HEK293 (cell line): ENCODE measurements at regions not wholly inside any gene's neighbourhood (a gene's known extent, or its start where the extent isn't known, plus 50 kb on each side); places are given as distances from the start of the nearest gene placed in this dataset.

Experiments
- ZNF248 ChIP-seq: fragments of 450-650 bp; formaldehyde crosslinking; IDR thresholded peaks from 2 replicates; pipeline ENCODE4 v1.5.1; 2017; ENCODE audit warnings: missing biosample characterization, missing genetic modification characterization
- ZNF366 ChIP-seq: fragments of 450-650 bp; formaldehyde crosslinking; conservative IDR thresholded peaks from 2 replicates; pipeline ENCODE4 v1.5.1; 2016; ENCODE audit warnings: missing biosample characterization, missing genetic modification characterization
- ZNF692 ChIP-seq: fragments of 450-650 bp; formaldehyde crosslinking; IDR thresholded peaks from 2 replicates; pipeline ENCODE4 v1.5.1; 2016; ENCODE audit warnings: missing biosample characterization, missing genetic modification characterization
- ZNF704 ChIP-seq: fragments of 450-650 bp; formaldehyde crosslinking; IDR thresholded peaks from 2 replicates; pipeline ENCODE4 v1.5.1; 2016; ENCODE audit warnings: missing biosample characterization, missing genetic modification characterization
- ZNF768 ChIP-seq: fragments of 450-650 bp; formaldehyde crosslinking; IDR thresholded peaks from 2 replicates; pipeline ENCODE4 v1.5.1; 2018; ENCODE audit warnings: missing biosample characterization, mild to moderate bottlenecking, missing genetic modification characterization
- TF ChIP-seq, protein P1 (sequence below): fragments of 450-650 bp; formaldehyde crosslinking; IDR thresholded peaks from 2 replicates; pipeline ENCODE4 v1.5.1; 2016; ENCODE audit warnings: missing biosample characterization, missing genetic modification characterization
- TF ChIP-seq, protein P2 (sequence below): fragments of 450-650 bp; formaldehyde crosslinking; IDR thresholded peaks from 2 replicates; pipeline ENCODE4 v1.5.1; 2016; ENCODE audit warnings: missing biosample characterization, missing genetic modification characterization

DNA sequence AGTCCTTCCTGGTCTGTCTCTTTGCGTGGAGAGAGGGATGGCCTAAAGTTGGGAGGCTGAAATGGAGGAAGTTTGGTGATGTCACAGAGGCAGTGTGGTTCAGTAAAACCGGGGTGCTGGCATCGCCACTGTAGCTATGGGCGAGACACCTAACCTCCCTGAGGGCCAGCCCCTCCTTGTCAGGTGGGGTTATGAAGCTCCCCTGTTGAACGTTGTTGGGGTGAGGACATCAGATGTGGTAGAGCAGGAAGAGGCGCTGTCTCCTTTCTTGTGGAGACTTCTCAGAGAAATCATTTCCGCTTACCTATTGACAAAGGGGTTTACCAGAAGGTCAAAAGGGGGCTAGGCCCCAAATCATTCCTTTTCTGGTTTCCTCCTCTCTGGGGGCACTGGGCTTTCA, 294.7 kb downstream of the SIPA1L2 start:
- TF ChIP-seq ZNF692 (tag by site-specific recombination) (no peak), ZNF248 (no peak), ZNF704 (tag by site-specific recombination) (no peak), ZNF366 (tag by site-specific recombination) (no peak), ZNF768 (tag by site-specific recombination) (no peak)
- TF ChIP-seq, protein P1, sequence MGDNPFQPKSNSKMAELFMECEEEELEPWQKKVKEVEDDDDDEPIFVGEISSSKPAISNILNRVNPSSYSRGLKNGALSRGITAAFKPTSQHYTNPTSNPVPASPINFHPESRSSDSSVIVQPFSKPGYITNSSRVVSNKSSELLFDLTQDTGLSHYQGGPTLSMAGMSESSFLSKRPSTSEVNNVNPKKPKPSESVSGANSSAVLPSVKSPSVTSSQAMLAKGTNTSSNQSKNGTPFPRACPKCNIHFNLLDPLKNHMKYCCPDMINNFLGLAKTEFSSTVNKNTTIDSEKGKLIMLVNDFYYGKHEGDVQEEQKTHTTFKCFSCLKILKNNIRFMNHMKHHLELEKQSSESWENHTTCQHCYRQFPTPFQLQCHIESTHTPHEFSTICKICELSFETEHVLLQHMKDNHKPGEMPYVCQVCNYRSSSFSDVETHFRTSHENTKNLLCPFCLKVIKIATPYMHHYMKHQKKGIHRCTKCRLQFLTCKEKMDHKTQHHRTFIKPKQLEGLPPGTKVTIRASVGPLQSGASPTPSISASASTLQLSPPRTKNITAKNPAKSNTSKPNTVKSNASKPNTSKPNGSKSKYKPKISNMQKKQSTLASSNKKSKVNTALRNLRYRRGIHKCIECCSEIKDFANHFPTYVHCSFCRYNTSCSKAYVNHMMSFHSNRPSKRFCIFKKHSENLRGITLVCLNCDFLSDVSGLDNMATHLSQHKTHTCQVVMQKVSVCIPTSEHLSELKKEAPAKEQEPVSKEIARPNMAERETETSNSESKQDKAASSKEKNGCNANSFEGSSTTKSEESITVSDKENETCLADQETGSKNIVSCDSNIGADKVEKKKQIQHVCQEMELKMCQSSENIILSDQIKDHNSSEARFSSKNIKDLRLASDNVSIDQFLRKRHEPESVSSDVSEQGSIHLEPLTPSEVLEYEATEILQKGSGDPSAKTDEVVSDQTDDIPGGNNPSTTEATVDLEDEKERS: no peak
- TF ChIP-seq, protein P2, sequence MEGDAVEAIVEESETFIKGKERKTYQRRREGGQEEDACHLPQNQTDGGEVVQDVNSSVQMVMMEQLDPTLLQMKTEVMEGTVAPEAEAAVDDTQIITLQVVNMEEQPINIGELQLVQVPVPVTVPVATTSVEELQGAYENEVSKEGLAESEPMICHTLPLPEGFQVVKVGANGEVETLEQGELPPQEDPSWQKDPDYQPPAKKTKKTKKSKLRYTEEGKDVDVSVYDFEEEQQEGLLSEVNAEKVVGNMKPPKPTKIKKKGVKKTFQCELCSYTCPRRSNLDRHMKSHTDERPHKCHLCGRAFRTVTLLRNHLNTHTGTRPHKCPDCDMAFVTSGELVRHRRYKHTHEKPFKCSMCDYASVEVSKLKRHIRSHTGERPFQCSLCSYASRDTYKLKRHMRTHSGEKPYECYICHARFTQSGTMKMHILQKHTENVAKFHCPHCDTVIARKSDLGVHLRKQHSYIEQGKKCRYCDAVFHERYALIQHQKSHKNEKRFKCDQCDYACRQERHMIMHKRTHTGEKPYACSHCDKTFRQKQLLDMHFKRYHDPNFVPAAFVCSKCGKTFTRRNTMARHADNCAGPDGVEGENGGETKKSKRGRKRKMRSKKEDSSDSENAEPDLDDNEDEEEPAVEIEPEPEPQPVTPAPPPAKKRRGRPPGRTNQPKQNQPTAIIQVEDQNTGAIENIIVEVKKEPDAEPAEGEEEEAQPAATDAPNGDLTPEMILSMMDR (tag by site-specific recombination): no peak
